Smooth muscle cell (in vitro differentiated cells): ENCODE measurements at regions not wholly inside any gene's neighbourhood (a gene's known extent, or its start where the extent isn't known, plus 50 kb on each side); places are given as distances from the start of the nearest gene placed in this dataset.
"Not testable (repeated sequence)": the region's sequence is repeated elsewhere in the genome, so short reads cannot be mapped to it uniquely, and the experiment has no call there.

ENCODE experiments used
- DNase-seq: peaks from one replicate; lab custom pipeline; 2025; ENCODE audit not compliant: unreplicated experiment; lab: John Stamatoyannopoulos, UW
- H2AFZ ChIP-seq: fragments of 200-600 bp; sonication (generic); 2 replicates; pipeline ENCODE4 v1.6.0; 2016; ENCODE audit warnings: antibody characterized with exemption, low read depth, mild to moderate bottlenecking
- H3F3A ChIP-seq: fragments of 200-600 bp; sonication (generic); 2 replicates; pipeline ENCODE4 v1.6.0; 2017; ENCODE audit warnings: antibody characterized with exemption, low read depth
- H3K27ac ChIP-seq: fragments of 200-600 bp; sonication (generic); 2 replicates; pipeline ENCODE4 v1.5.1; 2016; ENCODE audit warnings: low read depth, mild to moderate bottlenecking
- H3K27me3 ChIP-seq: fragments of 200-600 bp; sonication (generic); 2 replicates; pipeline ENCODE4 v1.6.1; 2016; ENCODE audit warnings: low read depth, mild to moderate bottlenecking
- H3K36me3 ChIP-seq: fragments of 200-600 bp; sonication (generic); 2 replicates; pipeline ENCODE4 v1.5.1; 2016; ENCODE audit warnings: low read depth
- H3K4me1 ChIP-seq: fragments of 200-600 bp; sonication (generic); 2 replicates; pipeline ENCODE4 v1.5.1; 2016; ENCODE audit warnings: low read depth
- H3K4me2 ChIP-seq: fragments of 200-600 bp; sonication (generic); 2 replicates; pipeline ENCODE4 v1.6.0; 2016; ENCODE audit warnings: mild to moderate bottlenecking
- H3K4me3 ChIP-seq: fragments of 200-600 bp; sonication (generic); 2 replicates; pipeline ENCODE4 v1.5.1; 2016; ENCODE audit warnings: mild to moderate bottlenecking
- H3K79me2 ChIP-seq: fragments of 200-600 bp; sonication (generic); 2 replicates; pipeline ENCODE4 v1.6.0; 2016; ENCODE audit warnings: low read depth, mild to moderate bottlenecking
- H3K9ac ChIP-seq: fragments of 200-600 bp; sonication (generic); 2 replicates; pipeline ENCODE4 v1.6.0; 2016; ENCODE audit warnings: low read depth
- H3K9me3 ChIP-seq: fragments of 200-600 bp; sonication (generic); replicated peaks from 2 replicates; pipeline ENCODE4 v1.5.1; 2016; ENCODE audit warnings: low read depth
- H4K20me1 ChIP-seq: fragments of 200-600 bp; sonication (generic); 2 replicates; pipeline ENCODE4 v1.6.0; 2016; ENCODE audit warnings: low read depth
- WGBS: methylation state at CpG from one replicate; pipeline ENCODE4 v1.1.7; 2016; ENCODE audit warnings: low lambda C conversion rate; 5-methylcytosine and 5-hydroxymethylcytosine counted together
- TF ChIP-seq, protein P1 (sequence below): fragments of 200-600 bp; sonication (generic); IDR thresholded peaks from 2 replicates; pipeline ENCODE4 v1.5.1; 2017; ENCODE audit warnings: borderline replicate concordance, mild to moderate bottlenecking, antibody characterized with exemption; ENCODE audit not compliant: insufficient read depth, poor library complexity, severe bottlenecking

DNA sequence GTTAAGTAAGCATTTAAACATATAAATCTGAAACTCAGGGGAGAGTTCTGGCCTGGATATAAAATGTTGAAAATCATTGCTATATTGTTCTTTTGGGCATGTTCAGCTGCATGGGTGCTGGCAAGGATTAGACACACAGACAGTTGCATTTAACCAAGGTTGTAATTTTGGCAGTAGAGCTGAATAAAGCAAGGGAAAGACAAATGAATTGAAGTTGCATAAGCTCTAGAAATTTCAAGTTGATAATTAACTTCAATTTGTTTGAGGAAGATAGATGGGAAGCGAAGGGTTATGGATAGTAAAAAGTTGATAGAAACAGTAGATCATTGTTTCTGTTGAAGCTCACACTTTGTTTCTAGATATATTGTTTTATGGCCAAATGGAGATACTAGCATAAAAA is 97.2 kb upstream of the KCNJ18 start:
- no peak for DNase-seq
- H4K20me1 ChIP-seq: no peaks in the 10 kb centered on the region
- TF ChIP-seq, protein P1, sequence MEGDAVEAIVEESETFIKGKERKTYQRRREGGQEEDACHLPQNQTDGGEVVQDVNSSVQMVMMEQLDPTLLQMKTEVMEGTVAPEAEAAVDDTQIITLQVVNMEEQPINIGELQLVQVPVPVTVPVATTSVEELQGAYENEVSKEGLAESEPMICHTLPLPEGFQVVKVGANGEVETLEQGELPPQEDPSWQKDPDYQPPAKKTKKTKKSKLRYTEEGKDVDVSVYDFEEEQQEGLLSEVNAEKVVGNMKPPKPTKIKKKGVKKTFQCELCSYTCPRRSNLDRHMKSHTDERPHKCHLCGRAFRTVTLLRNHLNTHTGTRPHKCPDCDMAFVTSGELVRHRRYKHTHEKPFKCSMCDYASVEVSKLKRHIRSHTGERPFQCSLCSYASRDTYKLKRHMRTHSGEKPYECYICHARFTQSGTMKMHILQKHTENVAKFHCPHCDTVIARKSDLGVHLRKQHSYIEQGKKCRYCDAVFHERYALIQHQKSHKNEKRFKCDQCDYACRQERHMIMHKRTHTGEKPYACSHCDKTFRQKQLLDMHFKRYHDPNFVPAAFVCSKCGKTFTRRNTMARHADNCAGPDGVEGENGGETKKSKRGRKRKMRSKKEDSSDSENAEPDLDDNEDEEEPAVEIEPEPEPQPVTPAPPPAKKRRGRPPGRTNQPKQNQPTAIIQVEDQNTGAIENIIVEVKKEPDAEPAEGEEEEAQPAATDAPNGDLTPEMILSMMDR: no peak
- H3K79me2 ChIP-seq: no peaks in the 10 kb centered on the region
- no peak overlapping the region for H3K4me3 ChIP-seq
- H3K36me3 ChIP-seq: no peaks in the 10 kb centered on the region
- no peak overlapping the region for H3K9ac ChIP-seq
- H3F3A ChIP-seq: no peaks in the 10 kb centered on the region
- no peak overlapping the region for H3K4me2 ChIP-seq
- 67% methylated on average over 1 of the region's 1 CpG for WGBS
- H3K4me1 ChIP-seq: no peaks in the 10 kb centered on the region
- H3K27me3 ChIP-seq: no peaks in the 10 kb centered on the region
- H3K9me3 ChIP-seq: no peaks in the 10 kb centered on the region
- no peak overlapping the region for H2AFZ ChIP-seq
- H3K27ac ChIP-seq: no peak overlapping the region

DNA sequence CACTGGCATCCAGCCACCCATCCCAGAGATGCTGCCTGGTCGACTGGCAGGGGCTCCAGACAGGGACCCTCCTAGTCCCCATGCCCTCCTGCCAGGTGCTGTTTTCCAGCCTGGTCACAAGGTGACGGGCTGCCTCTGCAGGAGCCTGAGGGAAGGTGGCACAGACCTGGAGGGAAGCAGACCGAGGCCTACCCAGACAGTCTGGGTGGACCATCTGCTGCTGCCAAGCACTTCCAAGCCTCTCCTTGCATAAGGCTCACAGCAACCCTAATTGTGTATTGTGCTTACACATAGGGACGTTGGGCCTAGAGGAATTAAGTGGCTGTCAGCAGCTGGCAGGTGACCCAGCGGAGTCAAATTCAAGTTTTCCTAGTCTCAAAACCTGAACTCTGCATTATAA is 90.1 kb upstream of the KCNJ18 start:
- Histone ChIP-seq H3K9me3 (no peaks in the 10 kb centered on the region), H3K9ac (no peak overlapping the region), H3K27ac (no peak overlapping the region), H3K79me2 (no peaks in the 10 kb centered on the region), H2AFZ (no peak overlapping the region), H3K36me3 (no peaks in the 10 kb centered on the region), H3K4me3 (no peak overlapping the region), H3K4me2 (no peak overlapping the region), H3K27me3 (no peaks in the 10 kb centered on the region), H3F3A (no peaks in the 10 kb centered on the region), H4K20me1 (no peaks in the 10 kb centered on the region), H3K4me1 (no peaks in the 10 kb centered on the region)
- no peak for DNase-seq
- WGBS: 67% methylated on average over 5 of the region's 5 CpGs
- TF ChIP-seq, protein P1: no peak

DNA sequence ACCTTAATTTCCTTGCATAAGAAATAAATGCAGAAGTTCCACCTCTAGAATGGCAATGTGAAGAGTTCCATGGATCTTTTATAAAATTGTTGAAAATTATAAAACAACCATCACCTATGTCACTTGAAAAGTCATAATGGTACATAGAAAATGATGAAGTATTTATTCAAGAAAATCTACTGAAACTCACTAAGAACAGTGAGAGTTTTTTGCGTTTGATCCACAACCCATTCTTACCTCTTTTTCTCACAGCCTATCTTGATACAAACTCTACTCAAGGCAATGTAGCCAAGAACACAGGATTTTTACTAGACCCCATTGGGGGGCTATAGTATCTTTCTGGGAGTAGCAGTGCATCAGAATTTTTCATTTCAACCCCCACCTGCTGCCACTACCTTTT is 89.0 kb upstream of the KCNJ18 start:
- H4K20me1 ChIP-seq: not testable (repeated sequence)

DNA sequence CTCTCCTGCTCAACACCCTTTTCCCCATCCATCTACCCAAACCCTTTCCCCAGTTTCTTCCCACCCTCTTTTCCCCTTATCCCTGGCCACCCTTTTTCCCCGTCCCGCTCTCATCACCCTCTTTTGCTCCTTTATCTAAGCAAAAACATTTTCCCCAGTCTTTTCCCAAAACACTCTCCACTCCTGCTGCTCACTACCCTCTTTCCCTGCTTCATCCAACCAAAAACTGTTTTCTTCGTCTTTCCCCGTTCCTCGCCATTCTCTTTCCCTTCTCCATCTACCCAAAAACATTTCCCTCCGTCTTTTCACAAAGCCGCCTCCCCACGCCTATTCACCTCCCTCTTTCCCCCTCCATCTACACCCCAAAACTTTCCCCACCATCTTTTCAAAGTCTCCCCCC is 80.9 kb upstream of the KCNJ18 start:
- H3K4me2 ChIP-seq, H3K36me3 ChIP-seq, H3K79me2 ChIP-seq, H3K27ac ChIP-seq, H3K27me3 ChIP-seq, H3K9me3 ChIP-seq, H3K4me1 ChIP-seq, H3K9ac ChIP-seq, H3F3A ChIP-seq, H3K4me3 ChIP-seq, H2AFZ ChIP-seq, H4K20me1 ChIP-seq, DNase-seq: not testable (repeated sequence)
- WGBS: 85% methylated on average over 8 of the region's 8 CpGs

More for the DNA sequence above, 89.0 kb upstream of the KCNJ18 start:
- H3K36me3 ChIP-seq, H2AFZ ChIP-seq, DNase-seq, H3K4me1 ChIP-seq, H3K4me2 ChIP-seq, H3F3A ChIP-seq, H3K4me3 ChIP-seq, H3K9ac ChIP-seq, H3K9me3 ChIP-seq, H3K27me3 ChIP-seq, H3K79me2 ChIP-seq, H3K27ac ChIP-seq: not testable (repeated sequence)
- WGBS: 66% methylated on average over 1 of the region's 1 CpG

- not testable (repeated sequence) for H4K20me1 ChIP-seq, H3K9ac ChIP-seq, H3K4me2 ChIP-seq, H3K27me3 ChIP-seq, H3K9me3 ChIP-seq, H3K79me2 ChIP-seq, H3K27ac ChIP-seq, H2AFZ ChIP-seq, H3K4me3 ChIP-seq, DNase-seq, H3K4me1 ChIP-seq, H3F3A ChIP-seq, H3K36me3 ChIP-seq
- 88% methylated on average over 25 of the region's 28 CpGs for WGBS
Observed at GRCh38 chr17:21612123-21613070, 79.9 kb upstream of the KCNJ18 start.
